WI38 (cell line): ENCODE measurements at regions not wholly inside any gene's neighbourhood (a gene's known extent, or its start where the extent isn't known, plus 50 kb on each side); places are given as distances from the start of the nearest gene placed in this dataset.

Source experiments
- H3K4me3 ChIP-seq: 2 replicates; pipeline ENCODE4 v1.5.1; 2011; ENCODE audit warnings: low read depth, mild to moderate bottlenecking, control low read depth, low read length
- CTCF ChIP-seq: IDR thresholded peaks from 2 replicates; pipeline ENCODE4 v1.5.1; 2012; ENCODE audit warnings: low read depth, mild to moderate bottlenecking, control low read depth, low read length

GRCh38 chr13:39197647-39198007 is 159.4 kb downstream of the NHLRC3 start:
- TF ChIP-seq CTCF = no peak
- H3K4me3 ChIP-seq = no peak overlapping the region

GRCh38 chr13:39200249-39200910 is 162.1 kb downstream of the NHLRC3 start:
- no peak for TF ChIP-seq CTCF
- H3K4me3 ChIP-seq = no peak overlapping the region

GRCh38 chr13:39201180-39201579 is 162.9 kb downstream of the NHLRC3 start:
- TF ChIP-seq CTCF = no peak

DNA sequence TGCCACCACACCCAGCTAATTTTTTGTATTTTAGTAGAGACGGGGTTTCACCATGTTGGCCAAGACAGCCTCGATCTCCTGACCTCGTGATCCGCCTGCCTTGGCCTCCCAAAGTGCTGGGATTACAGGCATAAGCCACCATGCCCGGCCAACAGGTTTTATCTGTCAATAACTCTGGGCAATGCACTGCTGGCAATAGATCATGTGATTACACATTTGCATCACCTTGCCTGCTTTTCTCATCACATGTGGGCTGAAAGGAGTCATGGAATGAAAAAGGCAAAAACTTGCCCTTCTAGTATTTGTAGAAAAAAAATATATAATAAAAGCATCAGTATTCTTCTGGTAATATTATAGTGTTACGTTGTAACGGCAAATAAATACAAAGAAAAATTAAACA is 164.5 kb downstream of the NHLRC3 start:
- H3K4me3 ChIP-seq = no peak overlapping the region
- TF ChIP-seq CTCF = no peak

More at GRCh38 chr13:39201180-39201579, 162.9 kb downstream of the NHLRC3 start:
- no peak overlapping the region for H3K4me3 ChIP-seq

- no peak overlapping the region for H3K4me3 ChIP-seq
- TF ChIP-seq CTCF = no peak
Measured at GRCh38 chr13:39208636-39209035, 170.4 kb downstream of the NHLRC3 start.

- H3K4me3 ChIP-seq = no peak overlapping the region
- TF ChIP-seq CTCF = no peak
Measured at GRCh38 chr13:39209731-39210531, 171.7 kb downstream of the NHLRC3 start.

DNA sequence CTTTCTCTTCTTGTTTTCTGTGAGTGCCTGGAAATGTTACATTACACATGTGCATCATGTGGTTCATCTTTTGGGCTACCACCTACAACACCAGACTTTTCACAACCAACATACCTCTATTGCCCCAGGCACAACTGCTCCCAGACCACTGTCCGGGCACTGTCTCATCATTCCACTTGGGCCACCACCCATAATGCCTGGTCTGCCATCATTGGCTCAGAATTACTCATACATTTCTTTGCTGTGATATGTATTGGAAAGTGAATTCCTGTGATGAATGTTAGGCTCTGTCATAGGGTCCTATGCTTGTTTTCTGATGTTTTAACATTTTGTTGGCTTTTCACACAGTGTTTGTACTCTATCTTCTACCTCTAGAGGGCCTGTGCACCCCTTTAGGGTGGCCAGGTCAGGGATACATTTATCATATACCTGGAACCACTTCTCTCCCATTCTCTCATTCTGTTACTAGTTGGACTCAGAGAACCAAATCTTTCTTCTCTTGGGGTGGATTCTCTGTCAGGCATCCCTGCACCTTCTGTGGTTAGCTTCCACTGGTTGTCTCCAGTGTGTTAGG is 172.8 kb downstream of the NHLRC3 start:
- no peak overlapping the region for H3K4me3 ChIP-seq
- TF ChIP-seq CTCF = no peak
